HEK293T (cell line): ENCODE measurements at regions not wholly inside any gene's neighbourhood (a gene's known extent, or its start where the extent isn't known, plus 50 kb on each side); places are given as distances from the start of the nearest gene placed in this dataset.

Experiments used
- ELF4 ChIP-seq: fragments of 450-650 bp; IDR thresholded peaks from 2 replicates; pipeline ENCODE4 v1.6.1; 2017; ENCODE audit warnings: antibody characterized with exemption
- FOXM1 ChIP-seq: fragments of 450-650 bp; IDR thresholded peaks from 2 replicates; pipeline ENCODE4 v1.6.1; 2017; ENCODE audit warnings: mild to moderate bottlenecking, borderline replicate concordance
- NFRKB ChIP-seq: fragments of 450-650 bp; IDR thresholded peaks from 2 replicates; pipeline ENCODE4 v1.6.1; 2016; ENCODE audit warnings: mild to moderate bottlenecking, moderate library complexity

- TF ChIP-seq FOXM1: no peak
- no peak for TF ChIP-seq NFRKB
- no peak for TF ChIP-seq ELF4
These were observed 259.2 kb upstream of the GALNTL6 start for GRCh38 chr4:171553961-171554360.
